SU-DHL-6 (cell line): ENCODE measurements at regions not wholly inside any gene's neighbourhood (a gene's known extent, or its start where the extent isn't known, plus 50 kb on each side); places are given as distances from the start of the nearest gene placed in this dataset.
"Not testable (repeated sequence)": the region's sequence is repeated elsewhere in the genome, so short reads cannot be mapped to it uniquely, and the experiment has no call there.

Experiments
- EZH2phosphoT487 ChIP-seq: fragments of 200-600 bp; sonication (generic), shearing (Covaris generic); conservative IDR thresholded peaks from 2 replicates; pipeline ENCODE4 v1.6.1; 2018; ENCODE audit warnings: mild to moderate bottlenecking, antibody characterized with exemption, low read length, moderate library complexity, mixed read lengths
- TF ChIP-seq, protein P1 (sequence below): fragments of 200-600 bp; sonication (generic); IDR thresholded peaks from one replicate; pipeline ENCODE4 v1.5.1; 2017; ENCODE audit warnings: antibody characterized with exemption, mild to moderate bottlenecking, low read length, moderate library complexity; ENCODE audit not compliant: insufficient read depth, poor library complexity, severe bottlenecking

DNA sequence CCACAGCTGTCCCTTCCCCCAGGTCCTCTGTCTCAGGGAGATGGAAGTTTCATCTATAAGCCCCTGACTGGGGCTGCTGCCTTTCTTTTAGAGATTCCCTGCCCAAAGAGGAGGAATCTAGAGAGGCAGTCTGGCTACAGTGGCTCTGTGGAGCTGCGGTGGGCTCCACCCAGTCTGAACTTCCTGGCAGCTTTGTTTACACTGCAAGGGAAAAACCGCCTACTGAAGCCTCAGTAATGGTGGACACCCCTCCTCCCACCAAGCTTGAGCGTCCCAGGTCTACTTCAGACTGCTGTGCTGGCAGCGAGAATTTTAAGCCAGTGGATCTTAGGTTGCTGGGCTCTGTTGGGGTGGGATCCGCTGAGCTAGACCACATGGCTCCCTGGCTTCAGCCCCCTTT is 184.1 kb upstream of the SLC35B3 start:
- TF ChIP-seq, protein P1, sequence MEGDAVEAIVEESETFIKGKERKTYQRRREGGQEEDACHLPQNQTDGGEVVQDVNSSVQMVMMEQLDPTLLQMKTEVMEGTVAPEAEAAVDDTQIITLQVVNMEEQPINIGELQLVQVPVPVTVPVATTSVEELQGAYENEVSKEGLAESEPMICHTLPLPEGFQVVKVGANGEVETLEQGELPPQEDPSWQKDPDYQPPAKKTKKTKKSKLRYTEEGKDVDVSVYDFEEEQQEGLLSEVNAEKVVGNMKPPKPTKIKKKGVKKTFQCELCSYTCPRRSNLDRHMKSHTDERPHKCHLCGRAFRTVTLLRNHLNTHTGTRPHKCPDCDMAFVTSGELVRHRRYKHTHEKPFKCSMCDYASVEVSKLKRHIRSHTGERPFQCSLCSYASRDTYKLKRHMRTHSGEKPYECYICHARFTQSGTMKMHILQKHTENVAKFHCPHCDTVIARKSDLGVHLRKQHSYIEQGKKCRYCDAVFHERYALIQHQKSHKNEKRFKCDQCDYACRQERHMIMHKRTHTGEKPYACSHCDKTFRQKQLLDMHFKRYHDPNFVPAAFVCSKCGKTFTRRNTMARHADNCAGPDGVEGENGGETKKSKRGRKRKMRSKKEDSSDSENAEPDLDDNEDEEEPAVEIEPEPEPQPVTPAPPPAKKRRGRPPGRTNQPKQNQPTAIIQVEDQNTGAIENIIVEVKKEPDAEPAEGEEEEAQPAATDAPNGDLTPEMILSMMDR, result not testable (repeated sequence)
- TF ChIP-seq EZH2phosphoT487, result not testable (repeated sequence)
